K562 (cell line): ENCODE measurements at regions not wholly inside any gene's neighbourhood (a gene's known extent, or its start where the extent isn't known, plus 50 kb on each side); places are given as distances from the start of the nearest gene placed in this dataset.

Source experiments
- CHCHD3 ChIP-seq: fragments of 250-450 bp; sonication (Bioruptor Pico); IDR thresholded peaks from 2 replicates; pipeline ENCODE4 v2.1.2; 2022; ENCODE audit warnings: mild to moderate bottlenecking
- CREB3L1 ChIP-seq: fragments of 450-650 bp; IDR thresholded peaks from 2 replicates; pipeline ENCODE4 v1.6.1; 2014; ENCODE audit warnings: low read depth, mild to moderate bottlenecking, moderate library complexity, borderline replicate concordance
- CTCF ChIP-seq, 3 experiments: IDR thresholded peaks in 2 of 3; conservative IDR thresholded peaks in 1 of 3; 2 replicates each; pipeline ENCODE4 v1.5.1; 2011 to 2012; ENCODE audit warnings: low read length in 3 of 3, mild to moderate bottlenecking in 3 of 3, control low read depth in 2 of 3, improper control_type of control experiment in 1 of 3, inconsistent platforms in 1 of 3, low read depth in 1 of 3, mixed read lengths in 1 of 3, moderate library complexity in 1 of 3; ENCODE audit not compliant: insufficient read depth in 2 of 3
- E2F3 ChIP-seq: fragments of 250-450 bp; sonication (Bioruptor Pico); IDR thresholded peaks from 2 replicates; pipeline ENCODE4 v1.4.0; 2020; ENCODE audit warnings: mild to moderate bottlenecking
- EP300 ChIP-seq: IDR thresholded peaks from 2 replicates; pipeline ENCODE4 v1.6.1; 2012; ENCODE audit warnings: low read length, improper control_type of control experiment
- HNRNPUL1 ChIP-seq: fragments of 200-400 bp; formaldehyde crosslinking; IDR thresholded peaks from 2 replicates; pipeline ENCODE4 v1.6.1; 2017; ENCODE audit warnings: low read length

- TF ChIP-seq CREB3L1, result no peak
- TF ChIP-seq HNRNPUL1, result no peak
- no peak for TF ChIP-seq CTCF (IDR thresholded peaks at IDR 0.05 in 2 of 3, conservative IDR thresholded peaks at IDR 0.05 in 1 of 3; ENCODE audit: insufficient read depth in 2 of 3, low read depth in 1 of 3, low read length in 3 of 3)
- no peak for TF ChIP-seq CHCHD3
- no peak for TF ChIP-seq EP300
- no peak for TF ChIP-seq E2F3 (CRISPR knock-in tag)
These were observed 285.8 kb upstream of the COBL start for GRCh38 chr7:51602376-51602775.
